NCI-H1417 treated with DMSO at 0.1 percent for 48 hours (cell line): ENCODE measurements at regions not wholly inside any gene's neighbourhood (a gene's known extent, or its start where the extent isn't known, plus 50 kb on each side); places are given as distances from the start of the nearest gene placed in this dataset.

Source experiments
- DNase-seq: peaks from one replicate; lab custom pipeline; 2025; lab: John Stamatoyannopoulos, UW

- no peak for DNase-seq
These were observed 75.2 kb upstream of the ADGRF1 start for GRCh38 chr6:47117314-47117713.

GRCh38 chr6:47116606-47117005, 74.5 kb upstream of the ADGRF1 start:
- DNase-seq = no peak

- no peak for DNase-seq
These were observed 74.0 kb upstream of the ADGRF1 start for GRCh38 chr6:47116086-47116485.

- no peak for DNase-seq
These were observed 72.3 kb upstream of the ADGRF1 start for GRCh38 chr6:47114460-47114859.

GRCh38 chr6:47112317-47112716, 70.2 kb upstream of the ADGRF1 start:
- no peak for DNase-seq

- DNase-seq = no peak
These were observed 69.6 kb upstream of the ADGRF1 start for GRCh38 chr6:47111685-47112084.

GRCh38 chr6:47109281-47109680, 67.1 kb upstream of the ADGRF1 start:
- no peak for DNase-seq

- no peak for DNase-seq
These were observed 64.6 kb upstream of the ADGRF1 start for GRCh38 chr6:47106721-47107197.

GRCh38 chr6:47106216-47106615, 64.1 kb upstream of the ADGRF1 start:
- no peak for DNase-seq

GRCh38 chr6:47105469-47106178, 63.5 kb upstream of the ADGRF1 start:
- no peak for DNase-seq

GRCh38 chr6:47103931-47104330, 61.8 kb upstream of the ADGRF1 start:
- DNase-seq = no peak

- no peak for DNase-seq
These were observed 60.2 kb upstream of the ADGRF1 start for GRCh38 chr6:47102331-47102730.

GRCh38 chr6:47098570-47098993, 56.5 kb upstream of the ADGRF1 start:
- DNase-seq = no peak

GRCh38 chr6:47097092-47097945, 55.2 kb upstream of the ADGRF1 start:
- peak; percentile 45 for DNase-seq

GRCh38 chr6:47096211-47096895, 54.2 kb upstream of the ADGRF1 start:
- no peak for DNase-seq

GRCh38 chr6:47094241-47094925, 52.3 kb upstream of the ADGRF1 start:
- no peak for DNase-seq

GRCh38 chr6:47093169-47093568, 51.0 kb upstream of the ADGRF1 start:
- DNase-seq = no peak

GRCh38 chr6:47091886-47092668, 49.9 kb upstream of the ADGRF1 start:
- DNase-seq = no peak
